ENCODE measurements at regions not wholly inside any gene's neighbourhood (a gene's known extent, or its start where the extent isn't known, plus 50 kb on each side); places are given as distances from the start of the nearest gene placed in this dataset.

DNA sequence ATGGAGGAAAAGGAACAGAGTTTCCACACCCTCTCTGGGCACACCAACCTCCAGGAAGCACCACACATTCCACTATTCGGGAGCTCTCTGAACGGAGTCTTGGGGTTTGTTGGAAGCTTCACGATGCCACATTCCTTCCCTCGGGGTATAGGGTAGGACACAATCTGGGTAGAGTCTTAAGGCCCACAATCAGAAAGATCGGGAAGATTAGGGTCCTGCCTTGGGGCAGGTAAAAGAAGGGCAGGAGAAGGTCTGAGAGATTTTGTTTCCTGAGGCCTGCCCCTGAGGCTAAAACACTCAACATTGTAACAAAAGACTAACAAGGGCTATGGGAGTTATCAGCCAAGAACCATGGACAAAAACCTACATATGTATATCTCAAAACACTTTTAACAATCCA lies 89.2 kb upstream of the RAP2B start:
- TF ChIP-seq POLR2A (IDR thresholded peaks at IDR 0.05): no peak
- TF ChIP-seq CTCF (IDR thresholded peaks at IDR 0.05): no peak
